ENCODE measurements at regions not wholly inside any gene's neighbourhood (a gene's known extent, or its start where the extent isn't known, plus 50 kb on each side); places are given as distances from the start of the nearest gene placed in this dataset.

GRCh38 chr10:113273181-113274163 lies 279.4 kb upstream of the HABP2 start:
- Mint-ChIP-seq H3K4me3 (ENCODE audit: unreplicated experiment) (peak overlapping the region; percentile 36), H3K9me3 (ENCODE audit: low read depth) (peaks cover 25% of the 10 kb centered on the region), H3K27me3 (ENCODE audit: low read depth) (no peaks in the 10 kb centered on the region), H3K27ac (ENCODE audit: unreplicated experiment) (peak overlapping the region; percentile 92), H3K36me3 (ENCODE audit: low read depth) (peaks cover 2% of the 10 kb centered on the region), H3K4me1 (ENCODE audit: low read depth) (peaks cover 28% of the 10 kb centered on the region)
- peak; percentile 50 for TF ChIP-seq CTCF (IDR thresholded peaks at IDR 0.05)
- no peak for DNase-seq (ENCODE audit: low spot score)

- peaks cover 35% of the 10 kb centered on the region for H3K4me1 Mint-ChIP-seq (ENCODE audit: low read depth)
- DNase-seq (ENCODE audit: low spot score) = no peak
These were observed 278.6 kb upstream of the HABP2 start for GRCh38 chr10:113274176-113274829.

GRCh38 chr10:113278221-113278620 lies 274.6 kb upstream of the HABP2 start:
- Mint-ChIP-seq H3K36me3 (ENCODE audit: low read depth) (peaks cover 2% of the 10 kb centered on the region), H3K27me3 (ENCODE audit: low read depth) (no peaks in the 10 kb centered on the region), H3K4me3 (ENCODE audit: unreplicated experiment) (no peak overlapping the region), H3K27ac (ENCODE audit: unreplicated experiment) (no peak overlapping the region), H3K4me1 (ENCODE audit: low read depth) (peaks cover 28% of the 10 kb centered on the region), H3K9me3 (ENCODE audit: low read depth) (peaks cover 25% of the 10 kb centered on the region)
- no peak for TF ChIP-seq CTCF (IDR thresholded peaks at IDR 0.05)
- no peak for DNase-seq (ENCODE audit: low spot score)

More at GRCh38 chr10:113274176-113274829, 278.6 kb upstream of the HABP2 start:
- Mint-ChIP-seq H3K36me3 (ENCODE audit: low read depth) (peaks cover 2% of the 10 kb centered on the region), H3K27me3 (ENCODE audit: low read depth) (no peaks in the 10 kb centered on the region), H3K27ac (ENCODE audit: unreplicated experiment) (peak overlapping the region; percentile 92), H3K4me3 (ENCODE audit: unreplicated experiment) (no peak overlapping the region), H3K9me3 (ENCODE audit: low read depth) (peaks cover 25% of the 10 kb centered on the region)
- TF ChIP-seq CTCF (IDR thresholded peaks at IDR 0.05) = peak; percentile 1

GRCh38 chr10:113278664-113279063 lies 274.2 kb upstream of the HABP2 start:
- peaks cover 2% of the 10 kb centered on the region for H3K36me3 Mint-ChIP-seq (ENCODE audit: low read depth)
- H3K4me1 Mint-ChIP-seq (ENCODE audit: low read depth) = peaks cover 23% of the 10 kb centered on the region
- no peak overlapping the region for H3K27ac Mint-ChIP-seq (ENCODE audit: unreplicated experiment)
- no peak for TF ChIP-seq CTCF (IDR thresholded peaks at IDR 0.05)
- H3K9me3 Mint-ChIP-seq (ENCODE audit: low read depth) = peaks cover 25% of the 10 kb centered on the region
- no peak for DNase-seq (ENCODE audit: low spot score)
- H3K27me3 Mint-ChIP-seq (ENCODE audit: low read depth) = no peaks in the 10 kb centered on the region
- no peak overlapping the region for H3K4me3 Mint-ChIP-seq (ENCODE audit: unreplicated experiment)

GRCh38 chr10:113279262-113279661 lies 273.6 kb upstream of the HABP2 start:
- Mint-ChIP-seq H3K27ac (ENCODE audit: unreplicated experiment) (no peak overlapping the region), H3K4me3 (ENCODE audit: unreplicated experiment) (no peak overlapping the region), H3K9me3 (ENCODE audit: low read depth) (peaks cover 25% of the 10 kb centered on the region), H3K4me1 (ENCODE audit: low read depth) (peaks cover 18% of the 10 kb centered on the region), H3K27me3 (ENCODE audit: low read depth) (no peaks in the 10 kb centered on the region), H3K36me3 (ENCODE audit: low read depth) (peaks cover 2% of the 10 kb centered on the region)
- no peak for TF ChIP-seq CTCF (IDR thresholded peaks at IDR 0.05)
- DNase-seq (ENCODE audit: low spot score) = no peak
